ENCODE measurements at regions not wholly inside any gene's neighbourhood (a gene's known extent, or its start where the extent isn't known, plus 50 kb on each side); places are given as distances from the start of the nearest gene placed in this dataset.

DNA sequence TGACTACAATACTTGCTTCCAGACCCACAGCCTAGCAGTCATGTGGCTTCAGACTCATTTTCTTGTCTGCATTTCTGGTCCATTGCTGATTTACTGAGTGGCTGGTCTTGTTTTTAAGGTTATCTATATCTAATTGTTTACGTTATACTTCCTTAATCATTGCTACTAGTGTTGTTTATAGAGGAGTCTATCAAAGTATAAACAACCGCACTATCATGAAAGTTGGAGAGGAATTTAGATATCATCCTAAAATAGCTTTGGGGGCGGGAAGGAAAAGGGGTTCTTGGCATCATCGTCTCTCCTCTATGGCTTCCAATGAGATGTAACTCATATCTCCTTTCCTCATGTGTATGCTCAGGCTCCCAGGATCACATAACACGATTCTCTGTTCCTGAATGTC lies 372.1 kb upstream of the PBX1 start:
- Mint-ChIP-seq H3K27ac (no peak overlapping the region), H3K4me1 (no peaks in the 10 kb centered on the region)
- no peak for ATAC-seq (ENCODE audit: low read depth)

GRCh38 chr1:164188497-164188896 lies 370.5 kb upstream of the PBX1 start:
- Mint-ChIP-seq H3K27ac (no peak overlapping the region), H3K4me1 (no peaks in the 10 kb centered on the region), H3K9me3 (peaks cover 8% of the 10 kb centered on the region), H3K4me3 (no peak overlapping the region), H3K36me3 (no peaks in the 10 kb centered on the region), H3K27me3 (no peaks in the 10 kb centered on the region)
- DNase-seq (ENCODE audit: low spot score in 2 of 2) = no peak
- no peak for ATAC-seq (ENCODE audit: low read depth)

More for the DNA sequence above, 372.1 kb upstream of the PBX1 start:
- Mint-ChIP-seq H3K36me3 (no peaks in the 10 kb centered on the region), H3K4me3 (no peak overlapping the region), H3K9me3 (peaks cover 6% of the 10 kb centered on the region), H3K27me3 (no peaks in the 10 kb centered on the region)
- DNase-seq (ENCODE audit: low spot score in 2 of 2) = no peak

DNA sequence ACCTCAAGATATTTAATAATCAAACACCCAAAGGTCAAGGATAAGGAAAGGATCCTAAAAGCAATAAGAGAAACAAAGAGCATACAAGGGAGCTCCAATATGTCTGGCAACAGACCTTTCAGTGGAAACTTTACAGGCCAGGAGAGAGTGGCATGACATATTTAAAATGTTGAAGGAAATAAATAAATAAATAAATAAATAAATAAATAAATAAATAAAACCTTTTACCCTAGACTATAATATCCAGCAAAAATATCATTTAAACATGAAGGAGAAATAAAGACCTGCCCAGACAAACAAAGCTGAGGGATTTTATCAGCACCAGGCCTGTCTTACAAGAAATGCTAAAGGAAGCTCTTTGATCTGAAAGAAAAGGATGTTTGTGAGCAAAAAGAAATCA lies 367.8 kb upstream of the PBX1 start:
- Mint-ChIP-seq H3K36me3 (no peaks in the 10 kb centered on the region), H3K9me3 (peaks cover 7% of the 10 kb centered on the region), H3K4me1 (no peaks in the 10 kb centered on the region), H3K27ac (no peak overlapping the region), H3K27me3 (no peaks in the 10 kb centered on the region), H3K4me3 (no peak overlapping the region)
- no peak for DNase-seq (ENCODE audit: low spot score in 2 of 2)
- ATAC-seq (ENCODE audit: low read depth) = no peak

- H3K36me3 Mint-ChIP-seq = no peaks in the 10 kb centered on the region
- no peak for DNase-seq (ENCODE audit: low spot score in 2 of 2)
- no peak overlapping the region for H3K4me3 Mint-ChIP-seq
- no peaks in the 10 kb centered on the region for H3K4me1 Mint-ChIP-seq
- H3K27ac Mint-ChIP-seq = no peak overlapping the region
- no peaks in the 10 kb centered on the region for H3K27me3 Mint-ChIP-seq
- no peak for ATAC-seq (ENCODE audit: low read depth)
- no peaks in the 10 kb centered on the region for H3K9me3 Mint-ChIP-seq
Observed at GRCh38 chr1:164210211-164210739, 348.7 kb upstream of the PBX1 start.

DNA sequence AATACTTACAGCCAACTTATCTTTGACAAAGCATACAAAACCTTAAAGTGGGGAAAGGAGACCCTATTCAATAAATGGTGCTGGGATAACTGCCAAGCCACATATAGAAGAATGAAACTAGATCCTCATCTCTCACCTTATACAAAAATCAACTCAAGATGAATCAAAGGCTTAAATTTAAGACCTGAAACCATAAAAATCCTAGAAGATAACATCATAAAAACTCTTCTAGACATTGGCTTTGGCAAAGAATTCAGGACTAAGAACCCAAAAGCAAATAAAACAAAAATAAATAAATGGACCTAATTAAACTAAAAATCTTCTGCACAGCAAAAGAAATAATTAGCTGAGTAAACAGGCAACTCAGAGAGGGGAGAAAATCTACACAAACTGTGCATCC lies 335.6 kb upstream of the PBX1 start:
- H3K4me3 Mint-ChIP-seq = no peak overlapping the region
- H3K9me3 Mint-ChIP-seq = peaks cover 12% of the 10 kb centered on the region
- H3K4me1 Mint-ChIP-seq = no peaks in the 10 kb centered on the region
- no peak overlapping the region for H3K27ac Mint-ChIP-seq
- DNase-seq (ENCODE audit: low spot score in 2 of 2) = no peak
- no peaks in the 10 kb centered on the region for H3K36me3 Mint-ChIP-seq
- H3K27me3 Mint-ChIP-seq = no peaks in the 10 kb centered on the region
- ATAC-seq (ENCODE audit: low read depth) = no peak

- DNase-seq (ENCODE audit: low spot score in 2 of 2) (no peak), ATAC-seq (ENCODE audit: low read depth) (no peak)
- H3K9me3 Mint-ChIP-seq = peaks cover 8% of the 10 kb centered on the region
- no peak overlapping the region for H3K27ac Mint-ChIP-seq
- no peaks in the 10 kb centered on the region for H3K36me3 Mint-ChIP-seq
- no peak overlapping the region for H3K4me3 Mint-ChIP-seq
- no peaks in the 10 kb centered on the region for H3K27me3 Mint-ChIP-seq
- H3K4me1 Mint-ChIP-seq = no peaks in the 10 kb centered on the region
Observed at GRCh38 chr1:164225011-164225410, 334.0 kb upstream of the PBX1 start.

DNA sequence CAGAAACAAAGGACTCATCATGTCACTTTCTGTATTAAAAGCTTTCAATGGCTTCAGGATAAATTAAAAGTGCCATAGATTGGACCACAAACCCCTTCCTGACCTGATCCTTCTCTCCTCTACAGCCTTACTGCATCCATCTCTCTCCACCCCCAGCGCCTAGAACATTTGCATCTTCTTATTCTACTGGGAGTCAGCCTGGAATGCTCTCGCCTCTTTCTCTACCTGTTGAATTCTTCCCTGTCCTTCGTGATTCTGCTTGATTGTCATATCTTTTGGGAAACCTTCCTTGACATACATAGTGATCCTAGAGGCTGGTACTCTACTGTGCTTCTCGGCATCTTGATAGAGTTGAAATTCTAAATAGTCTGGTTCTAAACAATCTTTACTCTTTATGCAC lies 332.0 kb upstream of the PBX1 start:
- H3K27ac Mint-ChIP-seq = no peak overlapping the region
- no peaks in the 10 kb centered on the region for H3K36me3 Mint-ChIP-seq
- H3K9me3 Mint-ChIP-seq = peaks cover 8% of the 10 kb centered on the region
- no peaks in the 10 kb centered on the region for H3K4me1 Mint-ChIP-seq
- no peak overlapping the region for H3K4me3 Mint-ChIP-seq
- ATAC-seq (ENCODE audit: low read depth) (no peak), DNase-seq (ENCODE audit: low spot score in 2 of 2) (no peak)
- no peaks in the 10 kb centered on the region for H3K27me3 Mint-ChIP-seq

DNA sequence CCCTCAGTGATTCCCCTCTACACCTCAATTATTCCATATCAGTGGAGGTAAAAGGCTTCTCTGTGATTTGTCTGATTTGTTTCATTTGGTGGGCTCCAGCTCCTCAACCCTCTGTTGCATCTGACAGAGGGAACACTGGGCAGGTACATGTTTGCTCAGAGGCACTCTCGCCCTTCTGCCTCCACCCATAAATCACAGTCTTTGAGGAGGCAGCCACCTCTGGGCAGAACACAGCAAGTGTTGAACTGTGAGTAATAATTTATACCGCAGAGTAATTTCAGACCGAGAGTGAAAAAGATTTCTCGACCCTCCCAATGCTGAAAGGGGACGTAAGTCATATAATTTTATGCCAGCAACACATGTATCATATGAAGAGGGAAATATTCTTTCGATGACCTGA lies 330.1 kb upstream of the PBX1 start:
- no peak overlapping the region for H3K4me3 Mint-ChIP-seq
- no peak overlapping the region for H3K27ac Mint-ChIP-seq
- no peak for ATAC-seq (ENCODE audit: low read depth)
- no peaks in the 10 kb centered on the region for H3K36me3 Mint-ChIP-seq
- H3K27me3 Mint-ChIP-seq = no peaks in the 10 kb centered on the region
- H3K4me1 Mint-ChIP-seq = no peaks in the 10 kb centered on the region
- DNase-seq (ENCODE audit: low spot score in 2 of 2) = no peak
- peaks cover 5% of the 10 kb centered on the region for H3K9me3 Mint-ChIP-seq

DNA sequence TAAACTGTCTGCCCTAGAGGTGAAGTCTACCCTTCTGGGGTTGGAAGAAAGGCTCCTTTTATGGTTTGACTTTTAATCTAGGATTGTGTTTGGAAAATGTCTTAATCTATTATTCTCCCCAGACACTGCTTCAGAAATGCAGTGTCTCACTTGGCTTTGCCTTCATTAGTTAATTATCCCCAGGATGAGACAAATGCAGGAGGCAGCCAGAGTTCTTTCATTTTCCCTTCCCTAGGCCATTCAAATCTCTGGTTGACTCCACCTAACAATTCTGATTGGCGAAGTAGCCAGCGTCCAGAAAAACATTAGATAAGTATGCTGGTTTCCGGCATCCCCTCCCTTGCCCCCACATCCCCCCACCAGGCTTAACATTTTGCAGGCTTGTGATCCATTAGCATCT lies 325.8 kb upstream of the PBX1 start:
- Mint-ChIP-seq H3K9me3 (peaks cover 6% of the 10 kb centered on the region), H3K4me3 (no peak overlapping the region), H3K36me3 (no peaks in the 10 kb centered on the region), H3K4me1 (no peaks in the 10 kb centered on the region), H3K27me3 (no peaks in the 10 kb centered on the region), H3K27ac (no peak overlapping the region)
- DNase-seq (ENCODE audit: low spot score in 2 of 2) = no peak
- ATAC-seq (ENCODE audit: low read depth) = no peak

GRCh38 chr1:164240081-164240480 lies 318.9 kb upstream of the PBX1 start:
- DNase-seq (ENCODE audit: low spot score in 2 of 2) (no peak), ATAC-seq (ENCODE audit: low read depth) (no peak)
- Mint-ChIP-seq H3K4me1 (no peaks in the 10 kb centered on the region), H3K27me3 (no peaks in the 10 kb centered on the region), H3K27ac (no peak overlapping the region), H3K9me3 (peaks cover 2% of the 10 kb centered on the region), H3K36me3 (no peaks in the 10 kb centered on the region), H3K4me3 (no peak overlapping the region)

DNA sequence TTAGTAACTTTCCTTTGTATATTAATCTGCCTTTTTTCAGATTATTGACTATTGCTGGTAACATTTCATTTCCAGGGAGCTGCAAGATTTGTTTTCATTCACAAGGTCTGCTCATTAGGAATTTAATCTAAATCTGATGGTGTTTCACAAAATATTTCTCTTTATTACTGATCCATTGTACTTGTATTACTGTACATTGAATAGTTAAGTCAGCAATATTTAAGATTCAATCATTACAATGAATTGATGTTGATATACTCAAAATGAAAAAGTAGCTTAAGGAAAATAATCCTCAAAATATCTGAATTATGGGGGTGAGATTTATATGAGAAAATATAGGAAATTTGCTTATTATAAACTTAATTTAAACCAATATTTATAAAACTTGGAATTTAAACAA lies 308.6 kb upstream of the PBX1 start:
- Mint-ChIP-seq H3K36me3 (no peaks in the 10 kb centered on the region), H3K27ac (no peak overlapping the region), H3K9me3 (peaks cover 16% of the 10 kb centered on the region), H3K4me3 (no peak overlapping the region), H3K4me1 (no peaks in the 10 kb centered on the region), H3K27me3 (no peaks in the 10 kb centered on the region)
- no peak for DNase-seq (ENCODE audit: low spot score in 2 of 2)
- ATAC-seq (ENCODE audit: low read depth) = no peak

- H3K4me1 Mint-ChIP-seq = no peaks in the 10 kb centered on the region
- no peaks in the 10 kb centered on the region for H3K27me3 Mint-ChIP-seq
- DNase-seq (ENCODE audit: low spot score in 2 of 2) (no peak), ATAC-seq (ENCODE audit: low read depth) (no peak)
- peaks cover 9% of the 10 kb centered on the region for H3K9me3 Mint-ChIP-seq
- H3K4me3 Mint-ChIP-seq = no peak overlapping the region
- no peaks in the 10 kb centered on the region for H3K36me3 Mint-ChIP-seq
- no peak overlapping the region for H3K27ac Mint-ChIP-seq
Observed at GRCh38 chr1:164256456-164256855, 302.5 kb upstream of the PBX1 start.

- ATAC-seq (ENCODE audit: low read depth) (no peak), DNase-seq (ENCODE audit: low spot score in 2 of 2) (no peak)
- Mint-ChIP-seq H3K27ac (no peak overlapping the region), H3K4me3 (no peak overlapping the region), H3K4me1 (no peaks in the 10 kb centered on the region), H3K27me3 (no peaks in the 10 kb centered on the region), H3K36me3 (no peaks in the 10 kb centered on the region), H3K9me3 (peaks cover 2% of the 10 kb centered on the region)
Observed at GRCh38 chr1:164261691-164262240, 297.2 kb upstream of the PBX1 start.

DNA sequence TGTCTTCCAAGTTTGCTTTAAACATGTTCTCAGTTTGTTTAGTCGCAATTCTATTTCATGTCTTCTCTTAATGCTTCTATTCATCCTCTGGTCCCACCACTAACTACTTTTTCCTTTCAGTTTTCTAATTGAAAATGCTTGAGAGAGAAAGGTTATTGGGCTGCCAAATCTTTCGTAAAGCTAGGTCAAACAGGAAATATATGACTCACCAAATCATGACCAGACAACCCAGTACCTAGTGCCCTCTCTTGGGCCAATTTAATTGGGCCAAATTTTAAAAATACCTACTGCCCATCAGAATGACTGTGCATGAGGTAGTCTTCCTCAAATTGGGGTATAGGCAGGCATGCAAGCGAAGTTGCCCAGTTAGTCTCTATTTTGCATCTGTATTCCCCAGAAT lies 295.4 kb upstream of the PBX1 start:
- H3K27me3 Mint-ChIP-seq = no peaks in the 10 kb centered on the region
- no peaks in the 10 kb centered on the region for H3K36me3 Mint-ChIP-seq
- ATAC-seq (ENCODE audit: low read depth) (no peak), DNase-seq (ENCODE audit: low spot score in 2 of 2) (no peak)
- H3K9me3 Mint-ChIP-seq = peaks cover 2% of the 10 kb centered on the region
- H3K4me1 Mint-ChIP-seq = no peaks in the 10 kb centered on the region
- H3K27ac Mint-ChIP-seq = no peak overlapping the region
- H3K4me3 Mint-ChIP-seq = no peak overlapping the region

DNA sequence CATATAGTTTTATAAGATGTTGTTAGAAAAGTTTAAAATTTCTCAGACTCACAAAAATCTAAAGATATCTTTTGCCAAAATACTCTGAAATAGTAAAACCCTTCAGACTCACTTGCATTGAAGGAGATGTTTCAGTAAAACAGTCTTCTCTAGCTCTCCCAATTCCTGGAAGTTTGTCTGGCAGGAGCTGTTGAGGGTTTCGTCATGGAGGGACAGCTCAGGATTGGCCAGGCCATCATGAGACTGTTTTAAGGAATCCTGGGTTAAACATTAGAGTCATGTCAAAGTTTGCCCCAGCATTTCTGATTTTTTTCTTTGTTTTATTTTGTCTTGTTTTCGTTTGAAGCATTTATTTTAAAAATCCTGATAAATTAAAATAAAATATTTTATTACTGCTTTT lies 293.8 kb upstream of the PBX1 start:
- Mint-ChIP-seq H3K36me3 (no peaks in the 10 kb centered on the region), H3K4me3 (no peak overlapping the region), H3K4me1 (no peaks in the 10 kb centered on the region), H3K9me3 (peaks cover 2% of the 10 kb centered on the region), H3K27ac (no peak overlapping the region), H3K27me3 (no peaks in the 10 kb centered on the region)
- no peak for DNase-seq (ENCODE audit: low spot score in 2 of 2)
- no peak for ATAC-seq (ENCODE audit: low read depth)
